ENCODE measurements at regions not wholly inside any gene's neighbourhood (a gene's known extent, or its start where the extent isn't known, plus 50 kb on each side); places are given as distances from the start of the nearest gene placed in this dataset.

DNA sequence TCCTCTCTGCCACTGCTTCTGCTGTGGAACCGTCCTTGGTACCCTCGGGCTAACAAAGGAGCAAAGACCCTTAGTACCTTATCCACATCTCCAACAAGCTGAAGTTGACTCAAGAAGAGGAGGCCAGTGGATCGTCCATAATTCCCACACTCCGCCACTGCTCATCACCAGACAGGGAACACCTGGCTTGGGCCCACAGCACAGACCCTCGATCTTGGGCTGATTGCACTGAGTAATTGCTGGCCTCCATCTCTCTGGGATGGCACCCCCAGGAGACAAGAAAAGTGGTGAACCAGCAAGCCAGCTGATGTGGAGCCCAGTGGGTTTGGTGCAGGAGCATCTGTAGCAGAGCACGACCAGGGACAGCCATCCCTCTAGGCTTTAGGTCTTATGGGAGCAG, 109.4 kb upstream of the GRIK2 start:
- DNase-seq (ENCODE audit: low read depth, low spot score), result no peak
- Histone ChIP-seq H3K4me3 (ENCODE audit: low read length) (no peak overlapping the region), H3K27me3 (ENCODE audit: control insufficient read depth, insufficient read depth, low read length) (no peaks in the 10 kb centered on the region), H3K4me1 (ENCODE audit: control insufficient read depth, insufficient read depth, low read length) (no peaks in the 10 kb centered on the region), H3K9me3 (ENCODE audit: control insufficient read depth, insufficient read depth, low read length) (no peaks in the 10 kb centered on the region), H3K27ac (ENCODE audit: low read length) (no peak overlapping the region), H3K36me3 (ENCODE audit: control insufficient read depth, insufficient read depth, low read length) (no peaks in the 10 kb centered on the region)
- WGBS (ENCODE audit: insufficient coverage, insufficient read length), result no CpG with 5 or more reads among the region's 6 CpGs

DNA sequence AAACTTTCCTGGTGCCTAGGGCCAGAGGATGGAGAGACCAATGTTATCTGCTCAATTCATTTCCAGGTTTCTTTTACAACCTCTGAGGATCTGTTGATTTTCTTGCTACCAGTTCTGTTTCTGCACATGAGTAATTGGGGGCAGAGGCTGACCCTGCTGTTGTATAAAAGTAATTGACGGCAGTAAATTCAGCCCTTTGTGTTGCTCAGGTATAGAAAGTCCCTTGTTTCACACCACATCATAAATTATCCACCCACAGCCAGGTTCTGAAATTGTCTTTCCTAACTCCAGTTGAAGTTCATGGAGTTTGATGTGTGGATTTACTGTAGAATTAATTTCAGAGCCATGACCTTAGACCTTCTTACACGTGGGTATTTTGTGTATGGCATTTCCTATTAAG, 107.4 kb upstream of the GRIK2 start:
- Histone ChIP-seq H3K9me3 (ENCODE audit: control insufficient read depth, insufficient read depth, low read length) (no peaks in the 10 kb centered on the region), H3K4me3 (ENCODE audit: low read length) (no peak overlapping the region), H3K36me3 (ENCODE audit: control insufficient read depth, insufficient read depth, low read length) (no peaks in the 10 kb centered on the region), H3K27ac (ENCODE audit: low read length) (no peak overlapping the region), H3K4me1 (ENCODE audit: control insufficient read depth, insufficient read depth, low read length) (no peaks in the 10 kb centered on the region), H3K27me3 (ENCODE audit: control insufficient read depth, insufficient read depth, low read length) (0 out of 2 replicates have a peak, but pooled peaks cover 2% of the 10 kb centered on the region)
- no CpG with 5 or more reads among the region's 2 CpGs for WGBS (ENCODE audit: insufficient coverage, insufficient read length)
- DNase-seq (ENCODE audit: low read depth, low spot score), result no peak

DNA sequence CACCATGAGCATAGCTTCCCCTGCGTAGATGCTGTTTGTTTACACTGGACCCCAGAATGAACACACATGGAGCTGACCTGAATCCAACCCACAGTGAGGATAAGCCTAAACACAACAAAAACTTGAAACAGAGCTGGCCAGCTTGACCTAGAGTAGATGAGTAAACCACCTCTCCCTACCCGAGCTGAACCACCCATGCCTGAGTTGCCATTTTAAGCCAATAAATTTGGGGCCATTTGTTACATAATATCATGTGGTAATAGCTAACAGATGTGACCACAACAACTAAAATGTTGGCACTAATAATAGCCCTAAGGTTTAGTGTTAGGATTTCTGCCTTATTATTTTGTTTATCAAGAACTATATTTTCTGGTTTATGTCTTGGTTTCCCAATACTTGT, 103.2 kb upstream of the GRIK2 start:
- WGBS (ENCODE audit: insufficient coverage, insufficient read length), result no CpG with 5 or more reads among the region's 2 CpGs

DNA sequence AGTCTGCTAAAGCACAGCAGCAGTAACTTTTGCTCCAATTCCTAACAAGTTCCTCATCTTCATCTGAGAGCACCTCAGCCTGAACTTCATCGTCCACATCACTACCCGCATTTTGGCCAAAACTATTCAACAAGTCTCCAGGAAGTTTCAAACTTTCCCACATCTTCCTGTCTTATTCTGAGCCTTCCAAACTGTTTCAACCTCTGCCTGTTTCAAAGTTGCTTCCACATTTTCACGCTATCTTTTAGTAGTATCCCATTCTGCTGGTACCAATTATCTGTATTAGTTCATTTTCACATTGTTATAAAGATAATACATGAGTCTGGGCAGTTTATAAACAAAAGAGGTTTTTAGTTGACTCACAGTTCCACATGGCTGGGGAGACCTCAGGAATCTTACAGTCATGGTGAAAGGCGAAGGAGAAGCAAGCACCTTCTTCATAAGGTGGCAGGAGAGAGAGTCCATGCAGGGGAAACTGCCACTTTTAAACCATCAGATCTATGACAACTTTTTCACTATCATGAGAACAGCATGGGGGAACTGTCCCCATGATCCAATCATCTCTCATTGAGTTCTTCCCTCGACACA, 99.4 kb upstream of the GRIK2 start:
- WGBS (ENCODE audit: insufficient coverage, insufficient read length), result no CpG with 5 or more reads among the region's 5 CpGs
- no peak for DNase-seq (ENCODE audit: low read depth, low spot score)

More for the DNA sequence above, 103.2 kb upstream of the GRIK2 start:
- no peak overlapping the region for H3K4me3 ChIP-seq (ENCODE audit: low read length)
- no peak overlapping the region for H3K27ac ChIP-seq (ENCODE audit: low read length)
- DNase-seq (ENCODE audit: low read depth, low spot score), result no peak
- H3K4me1 ChIP-seq (ENCODE audit: control insufficient read depth, insufficient read depth, low read length), result no peaks in the 10 kb centered on the region
- H3K27me3 ChIP-seq (ENCODE audit: control insufficient read depth, insufficient read depth, low read length), result 0 out of 2 replicates have a peak, but pooled peaks cover 2% of the 10 kb centered on the region
- no peaks in the 10 kb centered on the region for H3K36me3 ChIP-seq (ENCODE audit: control insufficient read depth, insufficient read depth, low read length)
- no peaks in the 10 kb centered on the region for H3K9me3 ChIP-seq (ENCODE audit: control insufficient read depth, insufficient read depth, low read length)

DNA sequence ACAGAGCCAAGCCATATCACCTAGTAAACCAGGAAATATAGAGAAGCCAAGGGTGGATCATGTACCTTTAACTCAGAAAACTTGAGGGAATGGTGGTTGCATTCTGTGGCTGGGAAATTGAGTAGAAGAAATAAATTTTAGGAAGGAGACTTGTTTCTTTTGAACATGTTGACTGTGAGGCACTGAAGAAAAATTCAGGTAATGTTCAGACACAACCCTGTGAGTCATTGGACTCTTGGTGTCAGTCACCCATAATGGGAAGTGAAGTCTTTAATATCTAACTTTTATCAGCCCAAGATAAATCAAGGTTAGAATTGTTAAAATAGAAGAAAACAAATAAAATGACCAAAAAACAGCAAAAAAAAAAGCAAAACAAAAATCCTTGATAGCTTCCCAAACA, 98.8 kb upstream of the GRIK2 start:
- H3K9me3 ChIP-seq (ENCODE audit: control insufficient read depth, insufficient read depth, low read length), result no peaks in the 10 kb centered on the region
- H3K4me3 ChIP-seq (ENCODE audit: low read length), result no peak overlapping the region
- no peak for DNase-seq (ENCODE audit: low read depth, low spot score)
- H3K27me3 ChIP-seq (ENCODE audit: control insufficient read depth, insufficient read depth, low read length), result 0 out of 2 replicates have a peak, but pooled peaks cover 2% of the 10 kb centered on the region
- H3K36me3 ChIP-seq (ENCODE audit: control insufficient read depth, insufficient read depth, low read length), result no peaks in the 10 kb centered on the region
- no peak overlapping the region for H3K27ac ChIP-seq (ENCODE audit: low read length)
- H3K4me1 ChIP-seq (ENCODE audit: control insufficient read depth, insufficient read depth, low read length), result no peaks in the 10 kb centered on the region

More for the DNA sequence above, 99.4 kb upstream of the GRIK2 start:
- Histone ChIP-seq H3K27ac (ENCODE audit: low read length) (no peak overlapping the region), H3K4me3 (ENCODE audit: low read length) (no peak overlapping the region), H3K36me3 (ENCODE audit: control insufficient read depth, insufficient read depth, low read length) (no peaks in the 10 kb centered on the region), H3K27me3 (ENCODE audit: control insufficient read depth, insufficient read depth, low read length) (0 out of 2 replicates have a peak, but pooled peaks cover 2% of the 10 kb centered on the region), H3K9me3 (ENCODE audit: control insufficient read depth, insufficient read depth, low read length) (no peaks in the 10 kb centered on the region), H3K4me1 (ENCODE audit: control insufficient read depth, insufficient read depth, low read length) (no peaks in the 10 kb centered on the region)

DNA sequence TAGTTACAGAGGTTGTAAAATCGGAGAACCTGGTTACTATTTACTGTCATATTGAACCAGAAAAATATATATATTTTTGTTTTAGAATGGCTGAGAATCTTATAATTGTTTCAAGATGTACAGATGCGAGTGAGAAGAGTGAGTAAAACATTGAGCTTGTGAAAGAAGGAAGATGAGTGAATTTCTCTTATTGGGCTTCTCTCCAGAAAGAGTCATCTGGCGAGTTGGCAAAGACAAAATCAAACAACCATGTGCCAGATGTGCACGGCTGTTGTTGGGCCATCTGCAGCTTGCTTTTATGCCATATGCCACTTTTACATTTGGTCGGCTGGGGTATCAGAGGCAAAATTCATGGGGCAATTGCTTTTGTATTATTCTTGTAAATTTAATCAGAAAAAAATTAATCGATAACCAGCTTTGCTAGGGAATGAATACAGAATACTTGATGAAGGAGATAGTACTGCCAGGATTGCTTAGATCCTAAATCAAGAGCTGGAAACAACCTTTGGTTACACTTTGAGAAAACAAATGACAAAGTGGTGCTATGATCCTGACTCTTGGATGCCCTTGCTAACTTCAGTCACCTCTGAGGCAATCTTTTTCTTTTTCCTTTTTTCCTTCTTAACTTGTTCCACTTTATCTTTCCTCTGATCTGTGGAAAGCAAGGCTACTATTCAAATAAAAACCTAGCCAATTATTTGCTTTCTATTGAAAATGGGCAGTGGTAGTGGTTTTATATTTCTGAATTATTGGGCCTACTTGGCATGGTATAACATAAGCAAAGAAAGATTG, 97.1 kb upstream of the GRIK2 start:
- Histone ChIP-seq H3K27ac (ENCODE audit: low read length) (no peak overlapping the region), H3K4me3 (ENCODE audit: low read length) (no peak overlapping the region), H3K36me3 (ENCODE audit: control insufficient read depth, insufficient read depth, low read length) (no peaks in the 10 kb centered on the region), H3K9me3 (ENCODE audit: control insufficient read depth, insufficient read depth, low read length) (no peaks in the 10 kb centered on the region), H3K4me1 (ENCODE audit: control insufficient read depth, insufficient read depth, low read length) (no peaks in the 10 kb centered on the region), H3K27me3 (ENCODE audit: control insufficient read depth, insufficient read depth, low read length) (no peaks in the 10 kb centered on the region)
- WGBS (ENCODE audit: insufficient coverage, insufficient read length), result no CpG with 5 or more reads among the region's 6 CpGs
- no peak for DNase-seq (ENCODE audit: low read depth, low spot score)

DNA sequence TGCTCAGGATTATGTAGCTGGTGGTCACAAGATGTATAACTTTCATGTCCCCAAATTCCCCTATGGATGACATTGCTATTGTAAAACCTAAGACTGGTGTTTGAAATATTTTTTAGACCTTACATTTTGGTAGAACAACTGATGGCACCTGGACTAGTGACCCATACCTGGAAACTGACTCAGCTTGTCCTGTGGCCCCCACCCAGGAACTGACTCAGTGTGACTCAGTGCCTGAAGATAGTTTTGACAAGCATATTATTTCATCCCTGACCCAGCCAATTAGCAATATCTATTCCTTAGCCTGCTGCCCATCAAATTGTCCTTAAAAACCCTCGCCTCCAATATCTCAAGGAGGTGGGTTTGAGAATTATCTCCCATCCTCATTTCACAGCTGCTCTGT, 90.9 kb upstream of the GRIK2 start:
- no peak overlapping the region for H3K27ac ChIP-seq (ENCODE audit: low read length)
- WGBS (ENCODE audit: insufficient coverage, insufficient read length), result no CpG with 5 or more reads among the region's 1 CpG

DNA sequence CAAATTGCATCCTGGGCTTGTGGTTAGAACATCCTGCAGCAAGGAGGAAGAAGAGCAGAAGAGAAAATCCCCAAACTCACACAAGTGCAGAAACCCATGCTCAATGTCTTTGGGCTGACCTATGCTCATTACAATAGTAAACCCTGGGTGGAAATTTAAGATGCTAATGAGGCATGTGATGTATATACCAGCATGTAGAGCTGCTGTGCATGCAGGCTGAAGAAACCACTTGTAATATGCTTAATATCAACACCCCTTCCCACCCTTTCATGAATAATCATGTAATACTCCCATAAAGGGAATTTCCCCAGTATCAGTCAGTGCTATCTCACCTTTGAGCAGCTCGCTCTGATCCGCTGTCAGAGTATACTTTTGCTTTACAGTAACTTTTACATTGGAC, 90.0 kb upstream of the GRIK2 start:
- no peak overlapping the region for H3K4me3 ChIP-seq (ENCODE audit: low read length)
- no peaks in the 10 kb centered on the region for H3K9me3 ChIP-seq (ENCODE audit: control insufficient read depth, insufficient read depth, low read length)
- no peaks in the 10 kb centered on the region for H3K27me3 ChIP-seq (ENCODE audit: control insufficient read depth, insufficient read depth, low read length)
- no peaks in the 10 kb centered on the region for H3K4me1 ChIP-seq (ENCODE audit: control insufficient read depth, insufficient read depth, low read length)
- H3K36me3 ChIP-seq (ENCODE audit: control insufficient read depth, insufficient read depth, low read length), result no peaks in the 10 kb centered on the region
- no CpG with 5 or more reads among the region's 2 CpGs for WGBS (ENCODE audit: insufficient coverage, insufficient read length)
- no peak for DNase-seq (ENCODE audit: low read depth, low spot score)
- no peak overlapping the region for H3K27ac ChIP-seq (ENCODE audit: low read length)

More for the DNA sequence above, 90.9 kb upstream of the GRIK2 start:
- Histone ChIP-seq H3K4me1 (ENCODE audit: control insufficient read depth, insufficient read depth, low read length) (no peaks in the 10 kb centered on the region), H3K27me3 (ENCODE audit: control insufficient read depth, insufficient read depth, low read length) (no peaks in the 10 kb centered on the region), H3K4me3 (ENCODE audit: low read length) (no peak overlapping the region), H3K36me3 (ENCODE audit: control insufficient read depth, insufficient read depth, low read length) (no peaks in the 10 kb centered on the region), H3K9me3 (ENCODE audit: control insufficient read depth, insufficient read depth, low read length) (no peaks in the 10 kb centered on the region)
- DNase-seq (ENCODE audit: low read depth, low spot score), result no peak

DNA sequence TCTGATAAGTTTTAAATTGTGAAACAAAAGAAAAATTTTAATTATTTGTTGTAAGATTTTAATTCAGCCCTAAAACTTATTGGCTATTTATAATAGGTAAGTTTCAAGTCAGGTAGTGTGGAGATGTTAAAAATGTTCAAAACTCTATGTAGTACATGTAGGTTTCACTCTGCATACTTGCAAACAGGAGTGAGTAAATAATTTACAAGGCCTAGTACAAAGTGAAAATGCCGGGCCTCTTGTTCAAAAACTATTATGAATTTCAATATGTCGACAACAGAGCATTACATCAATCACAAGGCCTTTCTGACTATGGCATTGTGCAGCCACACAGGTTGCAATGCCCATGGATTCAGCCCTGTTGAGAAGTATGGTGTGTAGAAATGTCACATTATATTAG, 80.9 kb upstream of the GRIK2 start:
- Histone ChIP-seq H3K9me3 (ENCODE audit: control insufficient read depth, insufficient read depth, low read length) (no peaks in the 10 kb centered on the region), H3K4me3 (ENCODE audit: low read length) (no peak overlapping the region), H3K36me3 (ENCODE audit: control insufficient read depth, insufficient read depth, low read length) (no peaks in the 10 kb centered on the region), H3K27me3 (ENCODE audit: control insufficient read depth, insufficient read depth, low read length) (no peaks in the 10 kb centered on the region), H3K4me1 (ENCODE audit: control insufficient read depth, insufficient read depth, low read length) (no peaks in the 10 kb centered on the region), H3K27ac (ENCODE audit: low read length) (no peak overlapping the region)
- no CpG with 5 or more reads among the region's 2 CpGs for WGBS (ENCODE audit: insufficient coverage, insufficient read length)
- DNase-seq (ENCODE audit: low read depth, low spot score), result no peak

DNA sequence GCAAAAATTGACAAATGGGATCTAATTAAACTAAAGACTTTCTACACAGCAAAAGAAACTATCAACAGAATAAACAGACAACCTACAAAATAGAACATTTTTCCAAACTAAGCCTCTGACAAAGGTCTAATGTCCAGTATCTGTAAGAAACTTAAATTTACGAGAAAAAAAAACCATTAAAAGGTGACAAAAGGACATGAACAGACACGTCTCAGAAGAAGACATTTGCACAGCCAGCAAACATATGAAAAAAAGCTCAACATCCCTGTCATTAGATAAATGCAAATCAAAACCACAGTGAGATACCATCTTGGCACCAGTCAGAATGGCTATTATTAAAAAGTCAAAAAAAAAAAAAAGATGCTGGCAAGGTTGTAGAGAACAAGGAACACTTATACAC, 70.6 kb upstream of the GRIK2 start:
- no peaks in the 10 kb centered on the region for H3K27me3 ChIP-seq (ENCODE audit: control insufficient read depth, insufficient read depth, low read length)
- DNase-seq (ENCODE audit: low read depth, low spot score), result no peak
- H3K4me1 ChIP-seq (ENCODE audit: control insufficient read depth, insufficient read depth, low read length), result no peaks in the 10 kb centered on the region
- H3K4me3 ChIP-seq (ENCODE audit: low read length), result no peak overlapping the region
- H3K27ac ChIP-seq (ENCODE audit: low read length), result no peak overlapping the region
- no peaks in the 10 kb centered on the region for H3K36me3 ChIP-seq (ENCODE audit: control insufficient read depth, insufficient read depth, low read length)
- no peaks in the 10 kb centered on the region for H3K9me3 ChIP-seq (ENCODE audit: control insufficient read depth, insufficient read depth, low read length)
- WGBS (ENCODE audit: insufficient coverage, insufficient read length), result no CpG with 5 or more reads among the region's 2 CpGs

DNA sequence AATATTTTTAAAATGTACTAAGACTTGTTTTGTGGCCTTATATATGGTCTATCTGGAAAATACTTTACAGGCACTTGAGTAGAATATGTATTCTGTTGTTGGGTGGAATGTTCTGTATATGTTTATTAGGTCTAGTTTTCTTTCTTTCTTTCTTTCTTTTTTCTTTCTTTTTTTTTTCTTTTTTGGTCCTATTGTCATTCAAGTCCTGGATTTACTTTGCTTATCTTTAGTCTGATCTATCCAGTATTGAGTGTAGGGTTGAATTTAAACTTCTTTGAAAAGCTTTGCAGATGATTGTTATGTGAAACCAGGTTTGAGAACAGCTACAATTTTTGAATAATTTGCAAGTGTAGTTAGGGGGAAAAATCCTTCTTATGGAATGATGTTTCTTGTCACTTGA, 67.1 kb upstream of the GRIK2 start:
- Histone ChIP-seq H3K27me3 (ENCODE audit: control insufficient read depth, insufficient read depth, low read length) (no peaks in the 10 kb centered on the region), H3K9me3 (ENCODE audit: control insufficient read depth, insufficient read depth, low read length) (no peaks in the 10 kb centered on the region), H3K4me1 (ENCODE audit: control insufficient read depth, insufficient read depth, low read length) (no peaks in the 10 kb centered on the region), H3K36me3 (ENCODE audit: control insufficient read depth, insufficient read depth, low read length) (no peaks in the 10 kb centered on the region), H3K27ac (ENCODE audit: low read length) (no peak overlapping the region), H3K4me3 (ENCODE audit: low read length) (no peak overlapping the region)
- no peak for DNase-seq (ENCODE audit: low read depth, low spot score)

All from iPS DF 6.9 (cell line).